SU-DHL-6 (cell line): ENCODE measurements at regions not wholly inside any gene's neighbourhood (a gene's known extent, or its start where the extent isn't known, plus 50 kb on each side); places are given as distances from the start of the nearest gene placed in this dataset.

Experiments
- H2AFZ ChIP-seq: fragments of 200-600 bp; sonication (generic); 2 replicates; pipeline ENCODE4 v1.6.1; 2014; ENCODE audit warnings: low read depth, mild to moderate bottlenecking, moderate library complexity, mixed read lengths, antibody characterized with exemption, low read length; ENCODE audit not compliant: severe bottlenecking
- H3F3A ChIP-seq: fragments of 200-600 bp; shearing (Covaris generic); 2 replicates; pipeline ENCODE4 v1.6.0; 2016; ENCODE audit warnings: antibody characterized with exemption, mild to moderate bottlenecking; ENCODE audit not compliant: insufficient read depth
- H3K27ac ChIP-seq: fragments of 200-600 bp; sonication (generic); 2 replicates; pipeline ENCODE4 v1.5.1; 2016; ENCODE audit warnings: low read depth, mild to moderate bottlenecking, low read length, moderate library complexity, mixed read lengths
- H3K27me3 ChIP-seq: fragments of 200-600 bp; sonication (generic), shearing (Covaris generic); 2 replicates; pipeline ENCODE4 v1.6.0; 2014; ENCODE audit warnings: mild to moderate bottlenecking, low read length
- H3K36me3 ChIP-seq: fragments of 200-600 bp; sonication (generic); 2 replicates; pipeline ENCODE4 v1.6.1; 2014; ENCODE audit warnings: mild to moderate bottlenecking, low read length, mixed read lengths
- H3K4me2 ChIP-seq: fragments of 300-600, 200-600 bp; shearing (Covaris generic), sonication (generic); 2 replicates; pipeline ENCODE4 v1.6.0; 2014; ENCODE audit warnings: low read length, low read depth, mild to moderate bottlenecking; ENCODE audit not compliant: poor library complexity, severe bottlenecking
- H3K4me3 ChIP-seq: fragments of 200-600 bp; sonication (generic); 2 replicates; pipeline ENCODE4 v1.5.1; 2014; ENCODE audit warnings: antibody characterized with exemption, low read length, mild to moderate bottlenecking, mixed read lengths; ENCODE audit not compliant: insufficient read depth, poor library complexity, severe bottlenecking
- H3K79me2 ChIP-seq: fragments of 200-600 bp; sonication (generic); 2 replicates; pipeline ENCODE4 v1.6.1; 2014; ENCODE audit warnings: mild to moderate bottlenecking, low read length, moderate library complexity; ENCODE audit not compliant: insufficient read depth
- H3K9ac ChIP-seq: fragments of 200-600 bp; sonication (generic); 2 replicates; pipeline ENCODE4 v1.7.0; 2014; ENCODE audit warnings: mild to moderate bottlenecking, low read length
- H3K9me2 ChIP-seq: fragments of 200-600 bp; sonication (generic); replicated peaks from 2 replicates; pipeline ENCODE4 v1.6.1; 2014; ENCODE audit warnings: low read length; ENCODE audit not compliant: insufficient read depth
- H3K9me3 ChIP-seq: fragments of 200-600 bp; sonication (generic); 2 replicates; pipeline ENCODE4 v1.6.1; 2014; ENCODE audit warnings: low read length, mixed read lengths; ENCODE audit not compliant: insufficient read depth
- H4K20me1 ChIP-seq: fragments of 200-600 bp; sonication (generic); 2 replicates; pipeline ENCODE4 v1.6.1; 2014; ENCODE audit warnings: low read depth, mild to moderate bottlenecking, antibody characterized with exemption, low read length, moderate library complexity, mixed read lengths
- EZH2phosphoT487 ChIP-seq: fragments of 200-600 bp; sonication (generic), shearing (Covaris generic); conservative IDR thresholded peaks from 2 replicates; pipeline ENCODE4 v1.6.1; 2018; ENCODE audit warnings: mild to moderate bottlenecking, antibody characterized with exemption, low read length, moderate library complexity, mixed read lengths
- TF ChIP-seq, protein P1 (sequence below): fragments of 200-600 bp; sonication (generic); IDR thresholded peaks from one replicate; pipeline ENCODE4 v1.5.1; 2017; ENCODE audit warnings: antibody characterized with exemption, mild to moderate bottlenecking, low read length, moderate library complexity; ENCODE audit not compliant: insufficient read depth, poor library complexity, severe bottlenecking

DNA sequence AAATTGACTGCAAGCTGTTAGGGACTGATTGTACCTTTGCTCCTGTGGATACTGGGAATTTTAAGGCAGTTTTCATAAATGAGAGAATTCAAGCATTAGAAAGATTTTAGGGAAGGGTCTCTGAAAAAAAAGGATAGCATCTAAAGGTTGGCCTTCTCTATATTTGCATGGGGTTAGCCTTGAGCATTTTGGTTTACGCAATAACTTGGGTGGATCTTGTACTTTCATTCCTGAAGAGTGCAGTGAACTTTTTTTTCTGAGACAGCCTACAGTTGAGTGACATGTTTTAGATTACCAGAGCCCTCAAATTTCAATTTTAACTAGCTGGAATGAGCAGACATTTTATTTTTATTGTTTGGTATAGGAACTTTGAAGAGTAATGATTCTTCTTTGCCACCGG lies 91.6 kb upstream of the NR3C1 start:
- no peaks in the 10 kb centered on the region for H3F3A ChIP-seq
- H3K9ac ChIP-seq = no peak overlapping the region
- TF ChIP-seq, protein P1, sequence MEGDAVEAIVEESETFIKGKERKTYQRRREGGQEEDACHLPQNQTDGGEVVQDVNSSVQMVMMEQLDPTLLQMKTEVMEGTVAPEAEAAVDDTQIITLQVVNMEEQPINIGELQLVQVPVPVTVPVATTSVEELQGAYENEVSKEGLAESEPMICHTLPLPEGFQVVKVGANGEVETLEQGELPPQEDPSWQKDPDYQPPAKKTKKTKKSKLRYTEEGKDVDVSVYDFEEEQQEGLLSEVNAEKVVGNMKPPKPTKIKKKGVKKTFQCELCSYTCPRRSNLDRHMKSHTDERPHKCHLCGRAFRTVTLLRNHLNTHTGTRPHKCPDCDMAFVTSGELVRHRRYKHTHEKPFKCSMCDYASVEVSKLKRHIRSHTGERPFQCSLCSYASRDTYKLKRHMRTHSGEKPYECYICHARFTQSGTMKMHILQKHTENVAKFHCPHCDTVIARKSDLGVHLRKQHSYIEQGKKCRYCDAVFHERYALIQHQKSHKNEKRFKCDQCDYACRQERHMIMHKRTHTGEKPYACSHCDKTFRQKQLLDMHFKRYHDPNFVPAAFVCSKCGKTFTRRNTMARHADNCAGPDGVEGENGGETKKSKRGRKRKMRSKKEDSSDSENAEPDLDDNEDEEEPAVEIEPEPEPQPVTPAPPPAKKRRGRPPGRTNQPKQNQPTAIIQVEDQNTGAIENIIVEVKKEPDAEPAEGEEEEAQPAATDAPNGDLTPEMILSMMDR = no peak
- TF ChIP-seq EZH2phosphoT487 = no peak
- H3K27ac ChIP-seq = no peak overlapping the region
- no peaks in the 10 kb centered on the region for H4K20me1 ChIP-seq
- H3K4me2 ChIP-seq = no peak overlapping the region
- no peaks in the 10 kb centered on the region for H3K27me3 ChIP-seq
- no peak overlapping the region for H3K4me3 ChIP-seq
- no peaks in the 10 kb centered on the region for H3K9me3 ChIP-seq
- H3K79me2 ChIP-seq = no peaks in the 10 kb centered on the region
- no peak overlapping the region for H2AFZ ChIP-seq
- H3K36me3 ChIP-seq = no peaks in the 10 kb centered on the region
- no peaks in the 10 kb centered on the region for H3K9me2 ChIP-seq

DNA sequence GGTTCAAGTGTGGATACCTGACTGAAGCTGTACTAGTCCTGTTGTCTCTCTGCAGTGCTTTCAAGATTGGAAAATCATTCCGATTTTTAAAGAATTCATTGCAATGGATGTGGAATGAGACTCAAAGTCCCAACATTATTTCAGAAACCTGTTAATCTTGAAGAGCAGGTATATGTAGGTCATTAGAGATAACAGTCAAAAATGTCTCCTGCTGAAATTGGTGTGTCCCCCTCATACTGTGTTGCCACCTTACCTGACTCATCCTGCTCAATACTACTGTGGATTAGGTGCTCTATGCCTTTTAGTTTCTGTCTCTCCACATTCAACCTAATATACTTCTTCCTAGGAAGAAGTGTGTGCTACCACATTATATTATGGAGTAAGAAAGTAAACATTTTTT lies 91.1 kb upstream of the NR3C1 start:
- H3K27ac ChIP-seq = no peak overlapping the region
- TF ChIP-seq, protein P1 = no peak
- TF ChIP-seq EZH2phosphoT487 = no peak
- H3K9me2 ChIP-seq = no peaks in the 10 kb centered on the region
- no peak overlapping the region for H3K4me2 ChIP-seq
- no peak overlapping the region for H3K9ac ChIP-seq
- no peaks in the 10 kb centered on the region for H4K20me1 ChIP-seq
- H3F3A ChIP-seq = no peaks in the 10 kb centered on the region
- H3K4me3 ChIP-seq = no peak overlapping the region
- no peaks in the 10 kb centered on the region for H3K36me3 ChIP-seq
- no peaks in the 10 kb centered on the region for H3K27me3 ChIP-seq
- no peaks in the 10 kb centered on the region for H3K79me2 ChIP-seq
- H2AFZ ChIP-seq = no peak overlapping the region
- no peaks in the 10 kb centered on the region for H3K9me3 ChIP-seq

DNA sequence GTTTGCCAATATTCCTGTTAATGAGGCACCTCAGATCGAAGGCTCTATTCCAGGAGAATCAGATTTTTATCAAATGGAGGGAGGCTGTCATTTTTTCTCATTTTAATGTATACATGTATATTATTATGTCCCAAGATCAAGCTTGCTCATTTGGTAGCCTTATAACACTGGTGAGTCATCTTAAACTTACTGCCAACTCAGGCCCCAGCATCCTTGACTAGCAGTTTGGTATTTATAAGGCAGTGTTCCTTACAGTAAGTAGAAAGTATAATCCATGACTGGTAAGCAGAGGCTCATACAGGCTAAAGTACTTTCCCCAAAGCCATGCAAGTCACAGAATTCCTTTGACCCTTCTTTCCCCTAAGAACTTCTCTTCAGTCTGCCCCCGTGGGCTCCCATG lies 90.7 kb upstream of the NR3C1 start:
- Histone ChIP-seq H3K27ac (no peak overlapping the region), H3K4me3 (no peak overlapping the region), H3K36me3 (no peaks in the 10 kb centered on the region), H3K9me2 (no peaks in the 10 kb centered on the region), H3K4me2 (no peak overlapping the region), H3K9me3 (no peaks in the 10 kb centered on the region), H4K20me1 (no peaks in the 10 kb centered on the region), H3K9ac (no peak overlapping the region), H3K27me3 (no peaks in the 10 kb centered on the region), H2AFZ (no peak overlapping the region), H3K79me2 (no peaks in the 10 kb centered on the region), H3F3A (no peaks in the 10 kb centered on the region)
- no peak for TF ChIP-seq EZH2phosphoT487
- TF ChIP-seq, protein P1 = no peak

DNA sequence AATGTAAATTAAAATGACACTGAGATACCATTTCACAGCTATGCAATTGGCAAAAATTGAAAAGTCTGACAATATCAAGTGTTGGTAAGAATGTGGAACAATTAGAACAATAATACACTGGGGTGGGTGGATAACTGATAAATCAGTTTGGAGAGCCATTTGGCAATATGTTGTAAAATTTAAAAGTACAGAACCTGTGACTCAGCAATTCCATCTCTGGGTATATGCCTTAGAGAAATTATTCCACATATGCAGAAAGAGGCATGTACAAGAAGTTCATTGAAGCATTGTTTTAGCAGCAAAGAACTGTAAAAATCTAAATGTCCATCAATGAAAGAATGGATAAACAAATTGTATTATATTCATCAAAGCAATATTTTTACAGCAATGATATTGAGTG lies 89.3 kb upstream of the NR3C1 start:
- no peaks in the 10 kb centered on the region for H3K79me2 ChIP-seq
- no peaks in the 10 kb centered on the region for H3K9me3 ChIP-seq
- H3K36me3 ChIP-seq = no peaks in the 10 kb centered on the region
- H4K20me1 ChIP-seq = no peaks in the 10 kb centered on the region
- no peaks in the 10 kb centered on the region for H3F3A ChIP-seq
- no peak overlapping the region for H3K4me3 ChIP-seq
- H3K27me3 ChIP-seq = no peaks in the 10 kb centered on the region
- no peak overlapping the region for H3K9ac ChIP-seq
- H2AFZ ChIP-seq = no peak overlapping the region
- TF ChIP-seq, protein P1 = no peak
- TF ChIP-seq EZH2phosphoT487 = no peak
- H3K9me2 ChIP-seq = no peaks in the 10 kb centered on the region
- H3K4me2 ChIP-seq = no peak overlapping the region
- no peak overlapping the region for H3K27ac ChIP-seq
